ENCODE measurements at regions not wholly inside any gene's neighbourhood (a gene's known extent, or its start where the extent isn't known, plus 50 kb on each side); places are given as distances from the start of the nearest gene placed in this dataset.
"Not testable (repeated sequence)": the region's sequence is repeated elsewhere in the genome, so short reads cannot be mapped to it uniquely, and the experiment has no call there.

DNA sequence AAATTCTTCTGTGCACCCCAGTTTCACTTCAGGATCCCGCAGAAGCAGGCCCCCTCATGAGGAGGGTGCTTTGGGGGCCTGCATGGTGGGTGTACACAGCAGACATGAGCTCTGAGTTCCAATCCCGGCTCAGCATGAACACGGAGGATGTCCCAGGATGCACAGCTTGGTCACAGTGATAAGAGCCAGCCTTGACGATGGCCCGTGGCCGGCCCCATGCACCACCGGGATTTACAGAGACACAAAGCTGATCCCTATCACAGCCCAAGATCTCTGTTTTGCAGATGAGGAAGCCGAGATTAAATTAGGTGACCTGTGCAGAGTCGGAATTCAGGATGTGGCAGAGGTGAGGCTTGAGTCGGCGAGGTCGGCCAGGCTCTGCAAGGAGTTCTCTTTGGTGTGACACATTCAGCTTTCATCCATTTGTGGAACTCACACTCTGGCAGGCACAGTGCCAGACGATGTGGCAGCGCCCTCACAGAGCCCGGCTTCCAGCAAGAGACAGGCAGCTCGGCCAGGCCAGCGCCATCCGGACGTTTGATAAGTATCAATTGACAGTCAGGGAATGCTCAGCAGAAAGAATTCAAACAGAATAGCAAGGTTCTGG is 456.3 kb upstream of the MYT1L start:
- DNase-seq = no peak

DNA sequence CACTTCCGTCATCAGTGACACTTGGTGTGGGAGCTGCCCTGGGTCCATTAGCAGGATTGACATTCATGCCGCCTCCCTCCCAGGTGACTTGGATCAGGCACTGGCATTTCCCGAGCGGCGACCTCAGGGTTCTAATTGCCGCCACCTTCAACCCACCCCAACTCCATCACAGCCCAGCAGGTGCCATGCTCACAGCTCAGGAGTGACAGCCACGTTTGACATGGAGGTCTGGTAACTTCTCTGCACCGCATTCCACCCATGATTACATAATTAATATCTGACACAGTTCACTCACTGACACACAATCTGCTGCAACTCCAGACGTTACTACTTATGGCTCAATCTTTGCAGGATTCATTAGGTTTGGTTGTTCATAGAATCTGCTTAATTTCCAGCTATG is 450.9 kb upstream of the MYT1L start:
- no peak for DNase-seq

DNA sequence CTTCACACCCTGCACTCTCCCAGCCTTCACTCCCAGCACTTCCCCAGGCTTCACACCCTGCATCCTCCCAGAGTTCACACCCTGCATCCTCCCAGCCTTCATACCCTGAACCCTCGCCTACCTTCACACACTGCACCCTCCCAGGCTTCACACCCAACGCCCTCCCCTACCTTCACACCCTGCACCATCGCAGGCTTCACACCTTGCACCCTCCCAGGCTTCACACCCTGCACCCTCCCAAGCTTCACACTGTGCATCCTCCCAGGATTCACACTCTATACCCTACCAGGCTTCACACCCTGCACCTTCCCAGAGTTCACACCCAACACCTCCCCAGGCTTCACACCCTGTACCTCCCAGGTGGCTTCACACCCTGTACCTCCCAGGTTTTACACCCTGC is 448.7 kb upstream of the MYT1L start:
- DNase-seq = no peak

DNA sequence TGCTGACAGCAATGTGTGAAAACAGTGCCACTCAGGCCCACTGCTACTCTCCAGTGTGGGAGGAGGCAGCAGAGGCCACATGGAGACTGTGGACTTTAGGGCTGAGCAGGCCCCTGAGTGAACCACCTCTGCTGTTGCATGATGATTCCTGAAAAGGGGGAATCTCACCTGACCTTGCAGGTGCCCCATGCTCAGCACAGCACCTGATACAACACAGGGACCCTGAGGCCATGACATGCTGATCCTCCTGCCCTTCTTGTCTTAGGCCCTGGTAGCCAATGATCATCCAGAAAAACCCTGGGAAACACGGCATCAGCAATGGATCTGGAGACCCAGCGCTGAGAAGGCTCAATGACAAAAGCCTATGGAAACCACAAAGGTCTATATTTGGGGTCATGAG is 446.8 kb upstream of the MYT1L start:
- no peak for DNase-seq

DNA sequence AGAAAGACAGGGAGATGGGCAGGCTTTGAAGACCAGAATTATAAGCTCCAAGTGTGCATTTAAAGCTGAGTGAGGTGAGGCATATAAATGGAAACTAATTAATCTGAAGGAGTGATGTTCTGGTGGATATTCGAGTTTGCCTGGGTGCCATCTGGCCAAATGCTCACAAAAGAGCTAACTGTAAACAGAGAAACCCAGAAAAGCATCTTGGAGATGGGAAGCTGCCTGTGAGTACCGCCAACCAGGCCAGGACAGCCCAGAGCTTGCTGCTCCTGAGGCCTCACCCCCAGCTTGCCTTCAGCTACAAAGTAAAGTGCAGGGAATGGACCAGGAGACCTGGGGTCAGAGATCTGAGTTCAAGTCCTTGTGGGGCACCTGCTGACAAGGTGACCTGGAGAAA is 446.1 kb upstream of the MYT1L start:
- DNase-seq = no peak

DNA sequence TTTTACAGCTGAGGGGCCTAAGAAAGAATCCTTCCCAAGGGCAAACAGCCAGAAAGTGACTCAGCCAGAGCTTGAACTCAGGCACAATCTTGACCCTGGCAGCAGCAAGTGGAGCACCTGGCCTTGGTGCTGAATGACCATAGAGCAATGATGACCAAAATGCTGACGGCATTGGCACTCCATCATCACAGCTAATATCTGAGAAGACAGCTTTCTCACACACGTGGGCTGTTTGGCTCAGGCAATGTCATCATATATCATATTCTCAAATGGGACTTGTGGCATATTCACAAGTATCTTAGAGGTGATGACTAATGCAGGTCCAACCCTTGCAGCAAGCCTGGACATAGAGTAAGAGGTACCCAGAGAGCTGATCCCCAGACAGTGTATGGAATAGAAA is 443.9 kb upstream of the MYT1L start:
- DNase-seq = no peak

DNA sequence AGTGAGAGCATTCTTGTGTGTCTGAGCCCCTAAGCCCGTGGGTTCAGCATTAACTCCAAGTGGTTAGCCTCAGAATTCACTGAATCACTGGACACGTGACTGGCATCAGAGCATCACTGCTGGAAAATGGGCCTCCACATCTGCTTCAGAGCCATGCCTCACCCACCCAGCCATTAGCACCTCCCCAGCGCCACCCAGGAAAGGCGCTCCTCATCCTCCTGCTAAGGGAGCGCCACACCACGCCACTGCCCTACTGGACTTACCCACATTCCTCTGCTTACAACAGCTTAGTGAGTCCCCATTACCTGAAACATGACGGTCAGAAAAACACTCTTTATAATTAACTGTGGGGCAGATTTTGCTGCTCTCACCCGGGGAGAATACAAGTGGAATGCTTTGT is 442.6 kb upstream of the MYT1L start:
- DNase-seq = no peak

DNA sequence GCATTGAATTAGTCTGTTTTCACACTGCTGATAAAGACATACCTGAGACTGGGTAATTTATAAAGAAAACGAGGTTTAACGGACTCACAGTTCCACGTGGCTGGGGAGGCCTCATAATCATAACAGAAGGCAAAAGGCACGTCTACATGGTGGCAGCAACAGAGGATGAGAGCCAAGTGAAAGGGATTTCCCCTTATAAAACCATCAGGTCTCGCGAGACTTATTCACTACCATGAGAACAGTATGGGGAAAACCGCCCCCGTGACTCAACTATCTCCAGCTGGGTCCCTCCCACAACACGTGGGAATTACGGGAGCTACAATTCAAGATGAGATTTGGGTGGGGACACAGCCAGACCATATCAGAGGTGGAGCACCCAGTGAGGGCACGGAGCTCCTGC is 442.0 kb upstream of the MYT1L start:
- not testable (repeated sequence) for DNase-seq

DNA sequence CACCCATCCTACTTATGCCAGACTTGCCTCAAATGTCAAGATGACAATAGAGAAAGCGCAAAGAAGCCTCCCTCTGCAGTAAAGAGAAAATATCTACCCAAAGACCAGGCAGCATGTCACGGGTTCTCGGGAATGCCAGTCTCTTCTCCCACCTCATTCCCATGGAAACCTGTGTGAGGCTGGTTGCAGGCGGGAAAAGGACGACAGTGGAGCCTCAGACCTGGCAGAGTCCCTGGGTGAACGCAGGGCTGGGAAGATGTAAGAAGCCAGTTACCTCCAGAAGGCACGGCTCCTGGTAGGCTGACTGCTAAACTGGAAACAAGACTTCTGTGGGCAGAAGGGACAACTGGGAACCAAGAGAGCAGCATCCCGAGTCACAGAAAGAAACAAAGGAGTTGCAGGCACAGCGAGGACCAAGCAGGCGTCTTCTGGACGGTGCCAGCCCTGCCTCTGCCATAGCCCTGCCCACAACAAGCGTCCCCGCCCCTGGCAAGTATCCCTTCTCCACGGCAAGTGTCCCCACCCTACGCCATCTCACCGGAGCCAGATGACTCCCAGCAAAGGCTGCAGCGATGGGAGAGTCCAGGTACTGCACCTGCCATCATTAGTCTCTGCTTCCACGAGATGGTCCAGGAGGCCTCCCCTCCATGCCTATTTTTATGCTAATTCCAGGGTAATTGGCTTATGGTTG is 440.8 kb upstream of the MYT1L start:
- DNase-seq = no peak

DNA sequence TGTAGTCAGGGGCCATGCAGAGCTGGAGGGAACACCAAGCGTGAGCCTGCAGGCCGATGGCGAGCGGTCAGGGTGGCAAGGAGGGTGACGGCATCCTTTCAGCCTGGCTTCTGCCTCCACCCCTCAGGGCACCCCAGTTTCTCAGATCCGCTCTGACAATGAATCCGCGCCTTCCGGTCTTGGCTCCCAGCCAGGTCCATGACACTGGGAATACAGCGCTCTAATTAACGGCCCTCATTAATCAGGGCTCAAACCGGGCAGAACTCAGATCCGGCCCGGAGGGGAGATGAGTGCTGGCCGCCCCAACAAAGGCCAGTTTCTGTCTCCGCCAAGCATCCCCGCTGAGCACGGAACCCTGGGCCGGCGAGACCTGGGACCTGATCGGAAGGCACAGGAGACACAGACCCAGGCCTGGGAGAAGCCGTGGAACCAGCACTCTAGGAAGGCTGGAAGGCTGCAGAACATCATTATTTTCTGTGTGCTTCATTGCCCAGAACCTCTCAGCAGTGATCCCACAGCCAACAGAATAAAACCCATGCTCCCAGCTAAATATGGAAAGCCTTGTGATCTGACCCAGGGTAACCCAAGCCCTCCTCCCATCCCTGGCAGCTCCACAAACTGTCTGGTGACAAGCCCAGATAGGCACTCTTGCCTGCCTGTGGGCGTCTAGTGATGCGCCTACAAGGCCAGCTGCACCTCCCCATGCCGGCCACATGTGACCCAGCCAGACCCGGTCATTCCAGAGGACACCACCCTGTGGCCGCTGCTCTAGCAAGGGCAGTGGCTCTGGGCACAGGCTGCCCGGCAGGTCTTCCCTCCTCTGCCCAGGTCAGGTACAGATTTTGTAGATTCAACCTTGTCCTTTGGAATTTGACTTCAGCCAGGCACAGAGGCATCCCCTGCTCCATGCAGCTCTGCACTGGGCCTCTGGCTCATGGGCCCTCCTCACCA is 438.7 kb upstream of the MYT1L start:
- no peak for DNase-seq

DNA sequence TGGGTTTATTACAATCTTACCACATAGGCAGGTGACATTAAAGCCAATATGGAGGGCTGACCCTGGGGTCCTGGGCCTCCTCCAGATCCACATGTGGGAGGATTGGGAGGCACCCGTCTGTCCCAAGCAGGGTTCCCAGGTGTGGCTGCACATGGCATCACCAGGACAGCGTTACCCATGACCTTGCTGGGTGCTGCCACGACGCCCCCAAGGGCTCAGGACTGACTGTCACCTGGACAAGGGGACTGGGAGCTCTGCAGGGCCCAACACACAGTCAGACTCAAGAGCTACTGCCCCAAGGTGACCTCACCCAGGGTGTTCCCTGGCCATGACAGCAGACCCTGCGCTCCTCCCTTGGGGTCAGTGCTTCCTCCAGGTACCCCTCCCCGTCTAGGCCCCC is 437.4 kb upstream of the MYT1L start:
- DNase-seq = no peak

DNA sequence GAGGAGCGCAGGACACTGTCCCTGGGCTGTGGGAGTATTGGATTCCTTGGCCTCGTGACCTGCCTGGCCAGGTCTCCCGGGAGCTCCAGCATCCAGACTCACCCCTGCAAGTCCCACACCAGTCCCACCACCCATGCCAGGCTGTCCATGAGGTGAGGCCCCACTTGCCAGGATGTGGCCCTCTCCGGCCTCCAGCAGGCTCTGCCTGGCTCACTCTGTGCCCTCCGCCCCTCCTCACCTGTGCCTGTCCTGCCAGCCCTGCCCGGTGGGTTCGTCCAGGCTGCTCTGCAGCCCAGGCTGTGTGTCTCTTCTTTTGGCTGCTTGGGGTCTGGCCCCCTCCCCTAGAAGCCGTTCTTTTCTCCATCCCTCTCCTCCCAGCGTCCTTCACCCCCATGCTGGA is 436.8 kb upstream of the MYT1L start:
- DNase-seq = no peak

DNA sequence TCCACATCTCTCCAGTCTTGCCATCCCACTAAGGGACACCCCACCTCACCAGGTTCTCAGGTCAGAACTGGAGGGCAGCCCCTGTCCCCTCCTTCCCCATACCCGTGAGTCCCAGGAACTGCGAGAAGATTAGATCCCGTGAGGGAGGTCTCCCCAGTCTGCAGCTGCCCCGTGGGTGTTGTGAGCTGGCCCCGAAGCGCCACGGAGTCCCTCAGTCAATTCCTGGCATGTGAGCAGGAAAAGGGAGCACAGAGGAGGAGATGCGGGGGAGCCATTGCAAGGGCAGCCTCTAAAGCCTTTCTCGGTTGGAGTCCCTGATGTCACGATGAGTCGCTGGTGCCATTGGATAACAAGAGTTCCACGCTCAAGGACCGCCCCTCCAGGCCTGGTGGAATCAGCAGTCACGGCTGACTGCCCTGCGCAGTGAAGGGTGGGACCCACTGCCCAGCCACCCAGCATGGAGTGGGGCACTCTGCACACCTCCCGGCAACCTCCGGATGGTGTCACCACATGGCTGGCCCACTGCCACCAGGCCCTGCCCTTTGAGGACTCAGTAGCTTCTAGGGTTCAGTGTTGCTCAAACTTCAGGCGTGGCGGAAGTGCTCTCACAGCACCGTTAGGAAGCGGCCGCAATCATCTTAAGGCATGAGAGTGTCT is 434.9 kb upstream of the MYT1L start:
- DNase-seq = no peak

DNA sequence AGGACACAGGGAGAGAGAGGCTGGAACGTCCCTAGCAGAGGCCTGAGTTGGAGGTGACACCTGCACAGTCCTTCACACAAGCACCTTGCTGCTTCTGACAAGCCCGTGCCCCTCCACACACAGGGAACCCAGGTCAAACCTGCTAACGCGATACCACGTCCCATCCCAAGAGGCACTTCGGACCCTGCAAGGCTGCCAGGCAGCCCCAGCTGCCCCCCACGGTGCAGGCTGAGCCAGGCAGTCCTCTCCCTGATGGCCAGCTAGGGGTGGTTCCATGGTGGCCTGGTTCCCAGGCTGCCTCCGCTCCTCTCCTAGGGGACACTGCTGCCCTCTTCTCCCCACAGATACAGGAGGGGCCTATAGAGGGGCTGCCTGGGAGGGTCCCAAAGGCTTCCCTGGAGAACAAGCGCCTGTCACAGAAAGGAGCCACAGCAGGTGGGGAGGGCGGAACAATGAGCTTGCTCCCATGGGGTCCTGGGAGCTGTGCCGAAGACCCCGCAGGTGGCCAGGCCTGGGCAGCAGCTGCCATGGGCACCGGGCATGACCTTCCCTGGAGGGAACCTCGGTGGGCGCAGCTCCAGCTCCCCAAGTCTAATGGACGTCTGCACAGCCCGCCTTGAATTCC is 434.2 kb upstream of the MYT1L start:
- DNase-seq = no peak

DNA sequence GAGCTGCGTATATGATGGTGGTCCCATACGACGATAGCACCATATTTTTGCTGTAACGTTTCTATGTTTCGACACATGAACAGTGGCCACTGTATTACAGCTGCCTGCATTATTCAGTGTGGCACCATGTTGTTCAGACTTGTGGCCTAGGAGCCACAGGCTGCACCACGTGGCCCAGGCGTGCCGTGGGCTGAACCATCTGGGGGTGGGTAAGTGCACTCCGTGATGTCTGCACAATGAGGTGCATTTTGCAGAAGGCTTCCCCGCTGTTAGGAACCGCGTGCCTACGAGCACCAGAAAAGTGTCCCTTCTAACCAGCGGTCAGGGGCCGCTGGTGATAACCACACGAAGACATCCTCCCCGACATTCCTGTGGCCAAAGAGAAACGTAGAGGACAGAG is 433.7 kb upstream of the MYT1L start:
- DNase-seq = no peak

DNA sequence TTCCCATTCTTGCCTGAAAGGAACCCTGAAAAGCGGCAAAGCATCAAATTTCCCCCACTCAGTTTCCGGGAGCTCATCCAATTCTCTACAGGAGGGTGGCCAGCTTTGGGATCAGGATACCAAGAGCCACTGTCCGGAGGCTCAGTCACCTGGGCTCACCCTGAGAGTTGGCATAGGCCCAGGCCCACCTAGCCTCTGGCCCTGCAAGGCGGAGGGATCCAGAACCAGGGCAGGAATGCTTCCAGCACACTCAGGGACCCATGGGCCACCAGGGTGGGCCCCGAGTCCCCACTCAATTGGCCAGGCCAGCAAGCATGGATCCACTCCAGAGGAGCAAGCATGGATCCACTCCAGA is 432.9 kb upstream of the MYT1L start:
- no peak for DNase-seq

DNA sequence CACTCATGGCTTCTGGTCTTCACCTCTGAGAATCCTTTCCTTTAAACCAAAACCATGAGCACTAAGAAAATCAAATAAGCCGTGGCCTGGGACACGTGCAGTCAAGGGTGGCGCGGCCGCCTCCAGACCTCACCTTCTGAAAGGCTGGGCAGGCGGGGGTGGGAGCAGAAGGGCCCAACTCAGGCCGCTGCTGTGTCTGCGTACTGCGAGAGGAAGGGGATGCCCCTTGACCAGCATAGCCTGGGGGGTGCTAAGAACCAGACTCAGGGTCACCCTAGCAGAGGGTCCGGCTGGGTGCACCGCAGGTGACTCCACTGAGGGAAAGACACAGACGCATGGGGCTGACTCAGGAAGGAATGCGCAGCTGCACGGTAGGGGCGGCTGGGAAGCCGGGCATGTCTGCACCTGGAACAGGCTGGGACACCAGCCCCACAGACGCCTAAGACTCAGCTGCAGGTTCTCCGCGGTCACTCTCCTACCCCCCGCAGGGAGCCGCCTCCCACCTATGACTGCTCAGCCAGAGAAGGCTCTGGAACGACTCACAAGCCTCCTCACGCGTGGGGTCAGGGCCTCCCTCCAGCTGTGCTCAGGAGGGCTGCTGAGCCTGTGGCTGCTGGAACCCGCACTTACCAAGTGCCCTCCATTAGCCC is 432.4 kb upstream of the MYT1L start:
- DNase-seq = no peak

DNA sequence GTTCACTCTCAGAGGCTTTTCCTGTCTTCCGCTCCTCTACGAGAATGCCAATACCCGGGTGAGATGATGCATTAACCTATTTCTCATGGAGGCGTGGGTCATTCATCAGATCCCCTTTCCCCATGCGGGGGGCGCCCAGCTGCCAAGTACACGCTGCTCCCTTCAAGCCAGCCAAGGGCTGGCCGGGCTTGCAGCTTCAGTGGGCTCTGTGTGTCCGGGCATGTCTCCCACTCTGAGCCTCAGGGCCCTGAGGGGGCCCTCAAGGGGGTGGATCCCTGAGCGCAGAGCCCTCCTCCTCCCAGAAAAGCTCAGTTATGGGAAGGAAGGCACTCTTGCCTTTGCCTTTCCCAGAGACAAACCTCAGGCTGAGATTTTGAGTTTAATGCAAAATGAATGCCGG is 431.8 kb upstream of the MYT1L start:
- no peak for DNase-seq

DNA sequence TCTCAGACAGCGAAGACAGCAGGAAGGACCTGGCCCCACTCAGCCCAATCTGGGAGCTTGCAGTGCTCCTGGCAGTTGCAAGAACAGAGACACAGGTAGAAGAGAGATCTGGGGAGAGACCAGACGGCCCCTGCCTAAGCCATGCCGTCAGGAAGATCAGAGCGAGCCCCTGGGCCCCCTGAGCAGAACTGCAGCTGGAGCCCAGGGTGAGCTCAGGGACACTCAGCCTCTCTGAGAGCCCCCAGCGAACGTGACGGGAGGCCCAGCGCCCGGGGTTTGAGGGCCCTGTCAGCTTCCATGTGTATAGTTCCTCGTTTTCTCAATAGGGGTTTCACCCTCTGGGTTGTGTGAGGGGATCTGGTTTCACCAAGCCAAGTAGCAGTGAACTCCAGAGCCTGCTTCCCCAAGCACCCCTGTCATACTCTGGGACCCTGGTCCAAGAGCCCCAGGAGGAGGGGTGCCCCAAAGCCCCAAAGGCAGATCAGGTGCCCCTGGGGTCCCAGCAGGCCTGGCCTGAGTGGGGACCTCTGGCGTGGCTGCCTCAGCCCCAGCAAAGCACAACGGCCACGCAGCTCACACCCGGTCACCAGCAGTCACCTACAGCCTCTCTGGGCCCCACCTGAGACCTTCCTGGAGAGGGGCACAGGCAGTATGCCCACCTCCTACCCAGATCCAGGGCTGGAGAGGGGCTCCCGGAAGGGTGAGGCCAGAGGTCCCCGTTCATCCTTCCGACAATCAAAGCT is 431.3 kb upstream of the MYT1L start:
- DNase-seq = no peak

DNA sequence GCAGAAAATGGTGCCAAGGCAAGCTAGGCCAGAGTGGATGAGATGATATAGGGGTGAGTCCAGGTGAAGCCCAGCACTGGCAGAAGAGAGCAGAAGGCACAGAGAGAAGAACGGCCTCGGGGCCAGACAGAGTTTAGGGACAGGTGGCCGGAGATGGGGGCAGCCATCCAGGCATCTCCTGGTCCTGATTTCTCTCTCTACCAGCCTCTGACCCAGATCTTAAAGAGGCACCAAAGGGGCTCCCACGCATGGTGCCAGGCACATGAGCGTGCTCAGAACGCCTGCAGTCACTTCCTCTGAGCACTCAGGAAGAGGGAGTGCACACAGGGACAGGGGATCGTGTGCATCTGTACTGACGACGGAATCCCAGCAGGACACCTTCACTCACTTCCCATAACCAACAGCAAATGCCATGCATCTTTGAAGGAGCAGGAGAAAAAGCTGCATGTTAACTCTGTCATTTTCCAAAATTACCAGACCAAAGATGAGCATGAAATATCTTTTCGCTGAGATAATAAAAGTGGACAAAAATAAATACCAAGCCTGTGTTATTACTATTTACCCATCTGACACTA is 427.8 kb upstream of the MYT1L start:
- DNase-seq = no peak

DNA sequence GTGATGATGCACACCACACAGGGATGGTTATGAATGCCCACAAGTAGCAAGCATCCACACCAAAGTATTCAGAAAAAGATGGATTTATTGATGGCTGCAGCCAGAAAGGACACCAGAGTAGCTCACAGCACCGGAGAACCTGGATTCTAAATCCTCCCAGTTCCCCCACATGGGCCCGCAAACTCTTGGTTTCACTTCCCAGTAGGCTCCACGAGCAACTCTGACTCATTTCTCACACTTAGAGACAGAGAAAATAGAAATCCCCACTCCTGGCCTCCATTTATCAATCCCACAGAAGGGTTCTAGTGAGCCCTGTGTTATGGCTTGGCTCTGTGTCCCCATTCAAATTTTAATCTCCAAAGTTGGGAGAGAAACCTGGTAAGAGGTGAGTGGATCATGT is 426.7 kb upstream of the MYT1L start:
- DNase-seq = no peak

DNA sequence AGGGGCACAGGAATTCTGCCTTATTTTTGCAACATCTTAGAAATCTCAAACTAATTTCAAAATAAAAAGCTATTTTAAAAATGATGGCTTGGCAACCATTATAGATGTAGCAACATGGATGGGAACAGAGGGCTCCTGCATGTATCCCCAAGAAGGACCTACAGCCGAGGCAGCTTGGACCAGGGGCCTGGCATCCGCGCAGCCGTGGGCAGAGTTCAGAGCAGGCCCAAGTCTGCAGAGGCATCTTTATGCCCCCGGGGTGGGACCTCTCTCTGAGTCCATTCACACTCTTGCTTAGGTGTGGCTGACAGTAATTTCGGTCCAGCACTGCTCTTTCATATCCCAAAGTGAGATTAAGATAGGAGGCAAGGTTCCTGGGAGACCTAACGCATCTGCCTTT is 425.8 kb upstream of the MYT1L start:
- DNase-seq = no peak
